Keratinocyte (primary cell): ENCODE measurements at regions not wholly inside any gene's neighbourhood (a gene's known extent, or its start where the extent isn't known, plus 50 kb on each side); places are given as distances from the start of the nearest gene placed in this dataset.

Experiments
- DNase-seq: peaks from one replicate; pipeline ENCODE4 v3.0.0-alpha.2; 2011; ENCODE audit warnings: low read depth, missing footprints, low spot score
- FAIRE-seq: peaks from 2 replicates; lab custom pipeline; 2011; peaks lifted over from hg19 to GRCh38; lab: Jason Lieb, UNC
- H2AFZ ChIP-seq: 2 replicates; pipeline ENCODE4 v1.6.0; 2012; ENCODE audit warnings: low read length, control low read depth, inconsistent platforms; ENCODE audit not compliant: control insufficient read depth
- H3K27ac ChIP-seq: 2 replicates; pipeline ENCODE4 v1.5.1; 2011; ENCODE audit warnings: low read length; ENCODE audit not compliant: control insufficient read depth, insufficient read depth
- H3K27me3 ChIP-seq: 3 replicates; pipeline ENCODE4 v1.6.0; 2011; ENCODE audit warnings: low read length; ENCODE audit not compliant: control insufficient read depth, insufficient read depth; ENCODE audit errors: extremely low read depth
- H3K36me3 ChIP-seq, 2 experiments: 2 replicates in 1 of 2; 3 replicates in 1 of 2; pipeline ENCODE4 v1.5.1; 2011; ENCODE audit warnings: low read length in 2 of 2, mild to moderate bottlenecking in 1 of 2; ENCODE audit not compliant: control insufficient read depth in 2 of 2, insufficient read depth in 2 of 2; ENCODE audit errors: extremely low read depth in 1 of 2
- H3K4me1 ChIP-seq: 3 replicates; pipeline ENCODE4 v1.5.1; 2011; ENCODE audit warnings: low read length; ENCODE audit not compliant: control insufficient read depth, insufficient read depth; ENCODE audit errors: extremely low read depth
- H3K4me2 ChIP-seq: 3 replicates; pipeline ENCODE4 v1.6.0; 2011; ENCODE audit warnings: low read depth, low read length; ENCODE audit not compliant: control insufficient read depth, insufficient read depth; ENCODE audit errors: extremely low read depth
- H3K4me3 ChIP-seq, 3 experiments: fragments of 200-600 bp in 1 of 3; sonication (generic) in 1 of 3; 2 replicates in 2 of 3; 3 replicates in 1 of 3; pipeline ENCODE4 v1.5.1; 2011 to 2016; ENCODE audit warnings: low read length in 3 of 3, mild to moderate bottlenecking in 3 of 3, control low read depth in 2 of 3, inconsistent platforms in 1 of 3, low read depth in 1 of 3, mixed read lengths in 1 of 3, mixed run types in 1 of 3, moderate library complexity in 1 of 3; ENCODE audit not compliant: control insufficient read depth in 2 of 3, insufficient read depth in 2 of 3; ENCODE audit errors: extremely low read depth in 1 of 3
- H3K79me2 ChIP-seq: 2 replicates; pipeline ENCODE4 v1.6.0; 2012; ENCODE audit warnings: low read length; ENCODE audit not compliant: control insufficient read depth, insufficient read depth
- H3K9ac ChIP-seq: 3 replicates; pipeline ENCODE4 v1.6.0; 2011; ENCODE audit warnings: low read length; ENCODE audit not compliant: control insufficient read depth, insufficient read depth; ENCODE audit errors: extremely low read depth
- H3K9me1 ChIP-seq: 3 replicates; pipeline ENCODE4 v1.6.0; 2011; ENCODE audit warnings: low read length; ENCODE audit not compliant: control insufficient read depth, insufficient read depth; ENCODE audit errors: extremely low read depth
- H3K9me3 ChIP-seq: 2 replicates; pipeline ENCODE4 v1.5.1; 2012; ENCODE audit warnings: low read depth, low read length; ENCODE audit not compliant: control insufficient read depth
- H4K20me1 ChIP-seq: 3 replicates; pipeline ENCODE4 v1.6.0; 2011; ENCODE audit warnings: low read length; ENCODE audit not compliant: control insufficient read depth, insufficient read depth; ENCODE audit errors: extremely low read depth
- CTCF ChIP-seq, 3 experiments: IDR thresholded peaks in 1 of 3; conservative IDR thresholded peaks in 1 of 3; optimal IDR thresholded peaks in 1 of 3; 2 replicates in 2 of 3; 3 replicates in 1 of 3; pipeline versions ENCODE3 to v1.5.1; 2011; ENCODE audit warnings: low read length in 3 of 3, mild to moderate bottlenecking in 3 of 3, moderate library complexity in 2 of 3, control low read depth in 1 of 3, inconsistent platforms in 1 of 3; ENCODE audit not compliant: insufficient read depth in 2 of 3; ENCODE audit errors: extremely low read depth in 1 of 3
- EZH2 ChIP-seq: IDR thresholded peaks from one replicate; pipeline ENCODE4 v1.6.1; 2012; ENCODE audit warnings: inconsistent platforms, mild to moderate bottlenecking, low read length, moderate library complexity
- dilution Hi-C: fragments of 300-500 bp; cut with MboI; formaldehyde crosslinking; loops from one replicate; pipeline ENCODE4 v1.7.0; 2020; ENCODE audit warnings: low sequenced_read_pairs; ENCODE audit not compliant: extremely low pct_ligation_motif_present

- no peak overlapping the region for H3K9ac ChIP-seq
These were observed 122.3 kb upstream of the COL3A1 start for GRCh38 chr2:188851826-188852225.

GRCh38 chr2:188852772-188853171, 121.4 kb upstream of the COL3A1 start:
- FAIRE-seq = no peak
- Histone ChIP-seq H3K9me3 (no peaks in the 10 kb centered on the region), H4K20me1 (no peaks in the 10 kb centered on the region), H3K4me2 (no peak overlapping the region), H3K4me1 (no peaks in the 10 kb centered on the region), H3K27ac (no peak overlapping the region), H3K4me3 (no peak overlapping the region), H3K9me1 (no peaks in the 10 kb centered on the region), H3K36me3 (no peaks in the 10 kb centered on the region), H3K27me3 (no peaks in the 10 kb centered on the region), H3K9ac (no peak overlapping the region), H3K79me2 (no peaks in the 10 kb centered on the region), H2AFZ (no peak overlapping the region)
- no peak for DNase-seq
- dilution Hi-C loops = no loop called here
- TF ChIP-seq CTCF (optimal IDR thresholded peaks at IDR 0.05 in 1 of 3, IDR thresholded peaks at IDR 0.05 in 1 of 3, conservative IDR thresholded peaks at IDR 0.05 in 1 of 3; ENCODE audit: extremely low read depth in 1 of 3, insufficient read depth in 2 of 3, low read length in 3 of 3) (no peak), EZH2 (no peak)

More at GRCh38 chr2:188851826-188852225, 122.3 kb upstream of the COL3A1 start:
- dilution Hi-C loops = no loop called here
- H4K20me1 ChIP-seq = no peaks in the 10 kb centered on the region
- no peak for TF ChIP-seq EZH2
- no peak for TF ChIP-seq CTCF (optimal IDR thresholded peaks at IDR 0.05 in 1 of 3, IDR thresholded peaks at IDR 0.05 in 1 of 3, conservative IDR thresholded peaks at IDR 0.05 in 1 of 3; ENCODE audit: extremely low read depth in 1 of 3, insufficient read depth in 2 of 3, low read length in 3 of 3)
- H3K4me2 ChIP-seq = no peak overlapping the region
- DNase-seq = no peak
- no peak overlapping the region for H3K4me3 ChIP-seq
- no peaks in the 10 kb centered on the region for H3K4me1 ChIP-seq
- H3K9me1 ChIP-seq = no peaks in the 10 kb centered on the region
- no peaks in the 10 kb centered on the region for H3K36me3 ChIP-seq
- no peaks in the 10 kb centered on the region for H3K79me2 ChIP-seq
- H3K27me3 ChIP-seq = no peaks in the 10 kb centered on the region
- no peak for FAIRE-seq
- H3K9me3 ChIP-seq = no peaks in the 10 kb centered on the region
- no peak overlapping the region for H3K27ac ChIP-seq
- H2AFZ ChIP-seq = no peak overlapping the region
